ENCODE measurements at regions not wholly inside any gene's neighbourhood (a gene's known extent, or its start where the extent isn't known, plus 50 kb on each side); places are given as distances from the start of the nearest gene placed in this dataset.

- no peak for TF ChIP-seq CTCF (IDR thresholded peaks at IDR 0.05)
- no peak for TF ChIP-seq EZH2 (IDR thresholded peaks at IDR 0.05)
- no peak for TF ChIP-seq EZH2phosphoT487 (IDR thresholded peaks at IDR 0.05)
These were observed 330.3 kb downstream of the PPP4R3C start for GRCh38 chrX:27132862-27133261.

All from neural progenitor cell (in vitro differentiated cells).